ENCODE measurements at regions not wholly inside any gene's neighbourhood (a gene's known extent, or its start where the extent isn't known, plus 50 kb on each side); places are given as distances from the start of the nearest gene placed in this dataset.

DNA sequence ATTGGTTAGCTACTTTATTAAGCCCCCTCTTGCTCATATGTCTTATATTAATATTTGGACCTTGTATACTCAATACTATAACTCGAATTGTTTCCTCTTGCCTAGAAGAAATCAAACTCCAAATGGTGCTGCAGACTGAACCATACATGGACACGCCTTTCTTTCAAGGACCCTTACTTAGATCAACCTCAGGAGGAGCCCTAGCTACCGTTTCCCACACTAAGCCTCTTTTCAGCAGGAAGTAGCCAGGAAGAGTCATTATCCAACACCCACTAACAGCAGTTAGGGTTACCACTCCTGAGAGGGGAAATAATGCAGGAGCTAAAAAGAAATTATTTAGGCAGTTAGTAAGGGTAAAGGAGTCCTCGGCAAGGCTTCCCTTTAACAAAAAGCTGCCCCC lies 243.8 kb upstream of the PUM3 start:
- DNase-seq (ENCODE audit: low read depth in 1 of 2, low spot score in 2 of 2) = no peak
- POLR2A ChIA-PET (ENCODE audit: partially characterized antibody) = interaction anchor here (0.7 to 1.3 kb wide), 5 partner anchors 13 to 244 kb away, joined by 3 to 6 read pairs (median 4); partner anchors contain the start of gene PUM3

More for the DNA sequence above, 243.8 kb upstream of the PUM3 start:
- Histone ChIP-seq H3K36me3 (ENCODE audit: control insufficient read depth in 2 of 4, insufficient read depth in 4 of 4, low read length in 3 of 4) (no peaks in the 10 kb centered on the region), H2BK12ac (ENCODE audit: low read depth, low read length) (no peak overlapping the region), H3K23ac (ENCODE audit: insufficient read length) (no peak overlapping the region), H3K79me2 (ENCODE audit: control insufficient read depth in 1 of 2, insufficient read depth in 2 of 2, low read length in 2 of 2) (no peaks in the 10 kb centered on the region), H2AK5ac (ENCODE audit: low read depth, low read length) (no peak overlapping the region), H3K9ac (replicated peaks in 1 of 4; ENCODE audit: extremely low read depth in 1 of 4, low read depth in 3 of 4, low read length in 3 of 4) (no peak overlapping the region), H3K14ac (ENCODE audit: insufficient read length) (no peak overlapping the region), H3K4ac (replicated peaks; ENCODE audit: insufficient read length, low read depth, low read length) (no peak overlapping the region), H3K27me3 (replicated peaks in 1 of 4; ENCODE audit: control insufficient read depth in 3 of 4, extremely low read depth in 1 of 4, insufficient read depth in 3 of 4, low read length in 3 of 4) (no peaks in the 10 kb centered on the region), H3K9me3 (ENCODE audit: insufficient read depth in 2 of 2, low read depth in 1 of 2, low read length in 1 of 2) (no peaks in the 10 kb centered on the region), H4K8ac (ENCODE audit: extremely low read depth, insufficient read depth, low read length) (no peak overlapping the region), H4K5ac (ENCODE audit: insufficient read length, low read depth, low read length) (no peak overlapping the region), H2BK5ac (ENCODE audit: low read depth, low read length) (no peak overlapping the region), H3K4me3 (ENCODE audit: extremely low read depth in 1 of 4, insufficient read depth in 2 of 4, low read depth in 3 of 4, low read length in 4 of 4) (no peak overlapping the region), H4K91ac (replicated peaks; ENCODE audit: insufficient read length, low read length) (no peak overlapping the region), H2BK15ac (ENCODE audit: low read length) (no peak overlapping the region), H3K4me1 (replicated peaks in 1 of 4; ENCODE audit: control insufficient read depth in 3 of 4, insufficient read depth in 4 of 4, low read length in 3 of 4) (peaks cover 0 to 4% (median 1%) of the 10 kb centered on the region in 4 experiments; a peak in 3 of 7 replicates), H2BK20ac (ENCODE audit: low read length) (no peak overlapping the region), H3K27ac (ENCODE audit: low read depth, low read length) (no peak overlapping the region), H2BK120ac (replicated peaks; ENCODE audit: low read depth, low read length) (no peak overlapping the region), H4K20me1 (replicated peaks in 1 of 2; ENCODE audit: control insufficient read depth in 1 of 2, insufficient read depth in 2 of 2, low read length in 2 of 2) (no peaks in the 10 kb centered on the region), H3K79me1 (ENCODE audit: low read depth, low read length) (no peaks in the 10 kb centered on the region), H3K23me2 (ENCODE audit: low read depth, low read length) (no peaks in the 10 kb centered on the region), H3K4me2 (ENCODE audit: insufficient read depth in 1 of 2, low read depth in 2 of 2, low read length in 2 of 2) (no peak overlapping the region), H3K56ac (replicated peaks; ENCODE audit: insufficient read length, low read depth, low read length) (no peak overlapping the region), H3K18ac (ENCODE audit: extremely low read depth, low read length) (no peak overlapping the region), H2AFZ (ENCODE audit: low read length) (no peak overlapping the region)
- WGBS, 2 experiments (ENCODE audit: extremely low coverage in 1 of 2, insufficient coverage in 1 of 2, insufficient read length in 1 of 2, insufficient replicate concordance in 2 of 2, low coverage in 1 of 2, low lambda C conversion rate in 2 of 2, missing lambda C conversion rate in 1 of 2) = 93% methylated on average over 4 of the region's 4 CpGs; no CpG with 5 or more reads in 1 of the 2 experiments
- no peak for FAIRE-seq
- CTCF ChIA-PET (ENCODE audit: partially characterized antibody) = interaction anchor here (0.5 to 1.7 kb wide), 6 partner anchors 8 to 230 kb away, joined by 3 to 6 read pairs (median 3); no protein-coding TSS in a partner anchor
- TF ChIP-seq, protein P1, sequence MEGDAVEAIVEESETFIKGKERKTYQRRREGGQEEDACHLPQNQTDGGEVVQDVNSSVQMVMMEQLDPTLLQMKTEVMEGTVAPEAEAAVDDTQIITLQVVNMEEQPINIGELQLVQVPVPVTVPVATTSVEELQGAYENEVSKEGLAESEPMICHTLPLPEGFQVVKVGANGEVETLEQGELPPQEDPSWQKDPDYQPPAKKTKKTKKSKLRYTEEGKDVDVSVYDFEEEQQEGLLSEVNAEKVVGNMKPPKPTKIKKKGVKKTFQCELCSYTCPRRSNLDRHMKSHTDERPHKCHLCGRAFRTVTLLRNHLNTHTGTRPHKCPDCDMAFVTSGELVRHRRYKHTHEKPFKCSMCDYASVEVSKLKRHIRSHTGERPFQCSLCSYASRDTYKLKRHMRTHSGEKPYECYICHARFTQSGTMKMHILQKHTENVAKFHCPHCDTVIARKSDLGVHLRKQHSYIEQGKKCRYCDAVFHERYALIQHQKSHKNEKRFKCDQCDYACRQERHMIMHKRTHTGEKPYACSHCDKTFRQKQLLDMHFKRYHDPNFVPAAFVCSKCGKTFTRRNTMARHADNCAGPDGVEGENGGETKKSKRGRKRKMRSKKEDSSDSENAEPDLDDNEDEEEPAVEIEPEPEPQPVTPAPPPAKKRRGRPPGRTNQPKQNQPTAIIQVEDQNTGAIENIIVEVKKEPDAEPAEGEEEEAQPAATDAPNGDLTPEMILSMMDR (IDR thresholded peaks at IDR 0.05; ENCODE audit: control extremely low read depth in 1 of 3, insufficient read depth in 1 of 3, low read depth in 1 of 3, low read length in 3 of 3) = no peak
- no peak for TF ChIP-seq TAF7 (optimal IDR thresholded peaks at IDR 0.05; ENCODE audit: borderline replicate concordance, low read depth, low read length)
- no peak for TF ChIP-seq RFX5 (IDR thresholded peaks at IDR 0.05; ENCODE audit: borderline replicate concordance, low read depth, low read length)
- TF ChIP-seq CTBP2 (IDR thresholded peaks at IDR 0.05; ENCODE audit: borderline replicate concordance, insufficient read depth, insufficient read length, low read length) = no peak
